Erythroblast (primary cell): ENCODE measurements at regions not wholly inside any gene's neighbourhood (a gene's known extent, or its start where the extent isn't known, plus 50 kb on each side); places are given as distances from the start of the nearest gene placed in this dataset.

Experiments
- GATA1 ChIP-seq: IDR thresholded peaks from 2 replicates; pipeline ENCODE4 v1.6.1; 2011; ENCODE audit warnings: low read depth, mild to moderate bottlenecking, control low read depth, low read length, moderate library complexity
- POLR2A ChIP-seq: IDR thresholded peaks from 2 replicates; pipeline ENCODE4 v1.6.1; 2011; ENCODE audit warnings: mild to moderate bottlenecking, low read length

- no peak for TF ChIP-seq POLR2A
- no peak for TF ChIP-seq GATA1
Measured at GRCh38 chr1:190667914-190668313, 190.2 kb upstream of the BRINP3 start.
